HCT116 (cell line): ENCODE measurements at regions not wholly inside any gene's neighbourhood (a gene's known extent, or its start where the extent isn't known, plus 50 kb on each side); places are given as distances from the start of the nearest gene placed in this dataset.

Source experiments
- ATAC-seq: fragments of 200-7000 bp; cut with Tn5 transposase; 2 replicates; pipeline ENCODE4 v1.9.1; 2020; ENCODE audit warnings: mild to moderate bottlenecking, moderate library complexity
- BruUV-seq: library from RNA; stranded (reverse); fragments of 400-500 nt; replicated peaks from 2 replicates; lab custom pipeline; 2021; lab: Mats Ljungman, UMichigan
- CTCF ChIA-PET: fragments of 300-600 bp; sonication (Branson Sonifier 250); formaldehyde crosslinking; loops from one replicate; lab custom pipeline; 2021; ENCODE audit warnings: antibody characterized with exemption; lab: Charles Lee
- POLR2A ChIA-PET: fragments of 300-600, 350-600 bp; sonication (Branson Sonifier 250); formaldehyde crosslinking; loops from one replicate; lab custom pipeline; 2021; ENCODE audit warnings: antibody characterized with exemption; lab: Charles Lee
- RAD21 ChIA-PET, 2 experiments: fragments of 300-600 bp; sonication (Branson Sonifier 250); formaldehyde crosslinking; loops; one replicate each; lab custom pipeline; 2023; ENCODE audit warnings: low total read pairs in 2 of 2; ENCODE audit not compliant: uncharacterized antibody in 2 of 2, unreplicated experiment in 2 of 2, low non-redundant PET in 1 of 2; lab: Charles Lee
- DNase-seq: peaks from one replicate; pipeline ENCODE4 v3.0.0-alpha.2; 2010; ENCODE audit warnings: low read depth, low spot score
- H2AFZ ChIP-seq: fragments of 200-600 bp; shearing (Covaris generic), sonication (generic); 2 replicates; pipeline ENCODE4 v1.6.1; 2017; ENCODE audit warnings: low read depth, mixed run types, mixed read lengths, antibody characterized with exemption, low read length; ENCODE audit not compliant: poor library complexity, severe bottlenecking
- H3K27ac ChIP-seq: 2 replicates; pipeline ENCODE4 v1.5.1; 2012; ENCODE audit warnings: low read depth, low read length
- H3K27me3 ChIP-seq: fragments of 200-600 bp; sonication (generic); 2 replicates; pipeline ENCODE4 v1.6.1; 2016; ENCODE audit warnings: mixed run types, low read length, mixed read lengths; ENCODE audit not compliant: insufficient read depth
- H3K36me3 ChIP-seq, 2 experiments: fragments of 200-500 bp in 1 of 2; fragments of 200-600 bp in 1 of 2; sonication (Bioruptor generic) in 1 of 2; sonication (generic) in 1 of 2; 2 replicates each; pipeline versions ENCODE4 v1.5.1 to v1.6.1; 2014 to 2016; ENCODE audit warnings: low read length in 2 of 2, inconsistent platforms in 1 of 2, mixed read lengths in 1 of 2, mixed run types in 1 of 2; ENCODE audit not compliant: insufficient read depth in 2 of 2, control insufficient read depth in 1 of 2
- H3K4me1 ChIP-seq, 2 experiments: fragments of 200-600 bp in 1 of 2; sonication (generic) in 1 of 2; 2 replicates each; pipeline versions ENCODE4 v1.5.1 to v1.6.1; 2012 to 2017; ENCODE audit warnings: low read length in 2 of 2, inconsistent platforms in 1 of 2, mild to moderate bottlenecking in 1 of 2, mixed read lengths in 1 of 2, mixed run types in 1 of 2, moderate library complexity in 1 of 2; ENCODE audit not compliant: insufficient read depth in 2 of 2, control insufficient read depth in 1 of 2
- H3K4me2 ChIP-seq: fragments of 200-600 bp; sonication (generic); 2 replicates; pipeline ENCODE4 v1.6.1; 2017; ENCODE audit warnings: mixed run types, low read length, mixed read lengths
- H3K4me3 ChIP-seq, 2 experiments: fragments of 200-600 bp in 1 of 2; sonication (generic) in 1 of 2; replicated peaks in 1 of 2; 2 replicates each; pipeline ENCODE4 v1.5.1; 2011 to 2016; ENCODE audit warnings: low read length in 2 of 2, control low read depth in 1 of 2, low read depth in 1 of 2, mild to moderate bottlenecking in 1 of 2, mixed read lengths in 1 of 2, mixed run types in 1 of 2
- H3K79me2 ChIP-seq: fragments of 200-600 bp; sonication (generic); 2 replicates; pipeline ENCODE4 v1.6.1; 2017; ENCODE audit warnings: mild to moderate bottlenecking, mixed run types, low read length, moderate library complexity, mixed read lengths; ENCODE audit not compliant: insufficient read depth
- H3K9ac ChIP-seq: fragments of 200-600 bp; sonication (generic); 2 replicates; pipeline ENCODE4 v1.6.1; 2016; ENCODE audit warnings: low read length, mixed read lengths
- H3K9me2 ChIP-seq: fragments of 200-600 bp; sonication (generic), shearing (Covaris generic); 2 replicates; pipeline ENCODE4 v1.6.1; 2017; ENCODE audit warnings: mixed run types, mild to moderate bottlenecking, moderate library complexity; ENCODE audit not compliant: insufficient read depth
- H3K9me3 ChIP-seq, 2 experiments: fragments of 200-500 bp in 1 of 2; fragments of 200-600 bp in 1 of 2; sonication (Bioruptor generic) in 1 of 2; sonication (generic) in 1 of 2; 2 replicates each; pipeline ENCODE4 v1.6.1; 2014 to 2017; ENCODE audit warnings: low read length in 2 of 2, mixed read lengths in 2 of 2, inconsistent platforms in 1 of 2, low read depth in 1 of 2, mild to moderate bottlenecking in 1 of 2, mixed run types in 1 of 2, moderate library complexity in 1 of 2; ENCODE audit not compliant: control insufficient read depth in 1 of 2, insufficient read depth in 1 of 2
- H4K20me1 ChIP-seq: fragments of 200-600 bp; sonication (generic), shearing (Covaris generic); 2 replicates; pipeline ENCODE4 v1.6.1; 2017; ENCODE audit warnings: mixed run types, mild to moderate bottlenecking, moderate library complexity; ENCODE audit not compliant: insufficient read depth
- CBX3 ChIP-seq: IDR thresholded peaks from 2 replicates; pipeline ENCODE4 v1.6.1; 2012; ENCODE audit warnings: low read depth
- CEBPB ChIP-seq: IDR thresholded peaks from 2 replicates; pipeline ENCODE4 v1.6.1; 2012; ENCODE audit warnings: low read depth
- ELF1 ChIP-seq: IDR thresholded peaks from 2 replicates; pipeline ENCODE4 v1.6.1; 2012; ENCODE audit warnings: low read depth, borderline replicate concordance
- EZH2 ChIP-seq: fragments of 200-600 bp; sonication (generic); IDR thresholded peaks from 2 replicates; pipeline ENCODE4 v1.6.1; 2017; ENCODE audit warnings: antibody characterized with exemption, mixed run types
- FOSL1 ChIP-seq: IDR thresholded peaks from 2 replicates; pipeline ENCODE4 v1.6.1; 2012; ENCODE audit warnings: low read depth
- POLR2A ChIP-seq: IDR thresholded peaks from 2 replicates; pipeline ENCODE4 v1.7.0; 2011; ENCODE audit warnings: borderline replicate concordance; ENCODE audit not compliant: insufficient read depth, insufficient read length; ENCODE audit errors: extremely low read depth
- REST ChIP-seq: IDR thresholded peaks from 2 replicates; pipeline ENCODE4 v1.6.1; 2012; ENCODE audit warnings: low read depth
- ZBTB33 ChIP-seq: IDR thresholded peaks from 2 replicates; pipeline ENCODE4 v1.6.1; 2011; ENCODE audit warnings: mild to moderate bottlenecking, low read length, moderate library complexity; ENCODE audit not compliant: insufficient replicate concordance; ENCODE audit errors: extremely low read depth
- ZFX ChIP-seq: fragments of 450-650 bp; IDR thresholded peaks from 2 replicates; pipeline ENCODE4 v1.6.1; 2017
- intact Hi-C: fragments of 100-400 bp; cut with micrococcal nuclease; formaldehyde crosslinking; loops from 2 replicates; pipeline ENCODE4 v1.10.0; 2022
- TF ChIP-seq, protein P1 (sequence below), 3 experiments: fragments of 200-600 bp in 1 of 3; sonication (generic) in 1 of 3; IDR thresholded peaks in 2 of 3; conservative IDR thresholded peaks in 1 of 3; 2 replicates each; pipeline ENCODE4 v1.5.1; 2012 to 2017; ENCODE audit warnings: low read depth in 2 of 3, low read length in 2 of 3, antibody characterized with exemption in 1 of 3, borderline replicate concordance in 1 of 3, control low read depth in 1 of 3, mild to moderate bottlenecking in 1 of 3, mixed read lengths in 1 of 3, mixed run types in 1 of 3, moderate library complexity in 1 of 3; ENCODE audit not compliant: insufficient read depth in 1 of 3

- TF ChIP-seq CEBPB = no peak
- no peak for TF ChIP-seq ZFX
- no peak for TF ChIP-seq ELF1
- no peak for TF ChIP-seq POLR2A
- no peak for TF ChIP-seq REST
These were observed 66.7 kb upstream of the SLC4A10 start (continued) for GRCh38 chr2:161557538-161557937.

GRCh38 chr2:161564906-161565305, 59.3 kb upstream of the SLC4A10 start:
- no TSS peak for BruUV-seq
- intact Hi-C loops = no loop called here
- Histone ChIP-seq H4K20me1 (no peaks in the 10 kb centered on the region), H3K9me2 (no peaks in the 10 kb centered on the region), H3K79me2 (no peaks in the 10 kb centered on the region), H3K4me3 (no peak overlapping the region), H2AFZ (no peak overlapping the region), H3K4me2 (no peak overlapping the region), H3K27me3 (no peaks in the 10 kb centered on the region), H3K27ac (no peak overlapping the region), H3K9me3 (0 out of 4 replicates have a peak, but pooled peaks cover 0 to 3% of the 10 kb centered on the region in 2 experiments), H3K36me3 (no peaks in the 10 kb centered on the region), H3K9ac (no peak overlapping the region), H3K4me1 (no peaks in the 10 kb centered on the region)
- TF ChIP-seq ZBTB33 = no peak
- TF ChIP-seq EZH2 = no peak
- TF ChIP-seq, protein P1, sequence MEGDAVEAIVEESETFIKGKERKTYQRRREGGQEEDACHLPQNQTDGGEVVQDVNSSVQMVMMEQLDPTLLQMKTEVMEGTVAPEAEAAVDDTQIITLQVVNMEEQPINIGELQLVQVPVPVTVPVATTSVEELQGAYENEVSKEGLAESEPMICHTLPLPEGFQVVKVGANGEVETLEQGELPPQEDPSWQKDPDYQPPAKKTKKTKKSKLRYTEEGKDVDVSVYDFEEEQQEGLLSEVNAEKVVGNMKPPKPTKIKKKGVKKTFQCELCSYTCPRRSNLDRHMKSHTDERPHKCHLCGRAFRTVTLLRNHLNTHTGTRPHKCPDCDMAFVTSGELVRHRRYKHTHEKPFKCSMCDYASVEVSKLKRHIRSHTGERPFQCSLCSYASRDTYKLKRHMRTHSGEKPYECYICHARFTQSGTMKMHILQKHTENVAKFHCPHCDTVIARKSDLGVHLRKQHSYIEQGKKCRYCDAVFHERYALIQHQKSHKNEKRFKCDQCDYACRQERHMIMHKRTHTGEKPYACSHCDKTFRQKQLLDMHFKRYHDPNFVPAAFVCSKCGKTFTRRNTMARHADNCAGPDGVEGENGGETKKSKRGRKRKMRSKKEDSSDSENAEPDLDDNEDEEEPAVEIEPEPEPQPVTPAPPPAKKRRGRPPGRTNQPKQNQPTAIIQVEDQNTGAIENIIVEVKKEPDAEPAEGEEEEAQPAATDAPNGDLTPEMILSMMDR (IDR thresholded peaks at IDR 0.05 in 2 of 3, conservative IDR thresholded peaks at IDR 0.05 in 1 of 3; ENCODE audit: borderline replicate concordance in 1 of 3, insufficient read depth in 1 of 3, low read depth in 2 of 3, low read length in 2 of 3) = no peak
- no peak for TF ChIP-seq CBX3
- no peak for TF ChIP-seq FOSL1
- ChIA-PET POLR2A (no interaction called here), RAD21 (no interaction called here), CTCF (no interaction called here)
- no peak for DNase-seq
- ATAC-seq = no peak
